Heart right ventricle (tissue), 16 donors: ENCODE measurements at regions not wholly inside any gene's neighbourhood (a gene's known extent, or its start where the extent isn't known, plus 50 kb on each side); places are given as distances from the start of the nearest gene placed in this dataset.

Experiments
- ATAC-seq, 8 donors: fragments of 200-7000 bp; cut with Tn5 transposase; one replicate each; pipeline ENCODE4 v1.9.1; 2020; ENCODE audit warnings: mild to moderate bottlenecking in 8 of 8, moderate library complexity in 8 of 8, moderate number of reproducible peaks in 1 of 8
- DNase-seq, 2 donors: peaks; one replicate each; pipeline ENCODE4 v3.0.0-alpha.2; 2020
- H3K27ac ChIP-seq, 10 donors: fragments of 200-600 bp; sonication (generic) in 2 of 10; one replicate each; pipeline versions ENCODE4 v1.5.0 to v1.8.0; 2020 to 2022; ENCODE audit warnings: mild to moderate bottlenecking in 3 of 10
- H3K27me3 ChIP-seq, 7 donors: fragments of 200-600 bp; one replicate each; pipeline ENCODE4 v1.8.0; 2021 to 2022; ENCODE audit warnings: mild to moderate bottlenecking in 2 of 7
- H3K36me3 ChIP-seq, 9 donors: fragments of 200-600 bp; sonication (generic) in 1 of 9; one replicate each; pipeline versions ENCODE4 v1.5.0 to v1.8.0; 2020 to 2022; ENCODE audit warnings: mild to moderate bottlenecking in 2 of 9
- H3K4me1 ChIP-seq, 9 donors: fragments of 200-600 bp; sonication (generic) in 1 of 9; one replicate each; pipeline versions ENCODE4 v1.5.0 to v1.8.0; 2020 to 2022; ENCODE audit warnings: mild to moderate bottlenecking in 4 of 9
- H3K4me3 ChIP-seq, 10 donors: fragments of 200-600 bp; sonication (generic) in 2 of 10; one replicate each; pipeline versions ENCODE4 v1.5.0 to v1.8.0; 2020 to 2022; ENCODE audit warnings: mild to moderate bottlenecking in 7 of 10, moderate library complexity in 2 of 10
- H3K9me3 ChIP-seq, 11 donors: fragments of 200-600 bp in 10 of 11; sonication (generic) in 2 of 11; one replicate each; pipeline versions ENCODE4 v1.5.0 to v1.8.0; 2013 to 2022; ENCODE audit warnings: mild to moderate bottlenecking in 2 of 11, control low read depth in 1 of 11, moderate library complexity in 1 of 11
- WGBS, 2 donors: extraction: QIAGEN DNeasy Blood & Tissue Kit; methylation state at CpG; one replicate each; pipeline ENCODE4 v1.1.7; 2013; ENCODE audit warnings: inconsistent platforms in 1 of 2; 5-methylcytosine and 5-hydroxymethylcytosine counted together
- intact Hi-C, 10 donors: fragments of 100-400 bp; cut with DNase I; formaldehyde crosslinking; loops; one replicate each; pipeline versions ENCODE4 v1.11.1 to v1.14.2; 2022
- TF ChIP-seq, protein P1 (sequence below), 9 donors: fragments of 200-600 bp; sonication (generic) in 2 of 9; IDR thresholded peaks; one replicate each; pipeline versions ENCODE4 v1.5.0 to v1.8.0; 2021 to 2022; ENCODE audit warnings: antibody characterized with exemption in 9 of 9, mild to moderate bottlenecking in 5 of 9, moderate library complexity in 1 of 9
- donor health status: Arrhythmogenic right ventricular cardiomyopathy.
- donor health status: ischemic (EF 13 %, LVEDD 7.1; RV severe dilation, severe dysfunction).
- donor health status: healthy with polysubstance abuse.
- donor health status: DM: no; HTN: yes; CAD: no.
- donor health status: DM: no; HTN: no; CAD: no.
- donor health status: ischemic (EF 25% LVEDD 6.9; RV normal size, moderate dysfunction).
- donor health status: ischemic (EF 25% LVEDD 5.7; RV mildly dilated, moderate dysfunction).
- donor health status: healthy.
- donor health status: DM: yes; HTN: yes; CAD: no.
- donor health status: Ischemic cardiomyopathy.
- donor health status: ischemic (EF 35%, LVEDD 5.7; RV mildly dilated, moderate dysfunction).
- donor health status: nonischemic (EF 11% LVEDD 7.7; RV severe dilation, severe dysfunction).
- donor health status: DM: yes; HTN: yes; CAD: no.
- donor health status: PGD.
- donor health status: ischemic (EF 29% LVEDD 5.4; RV normal size, mild dysfunction).
- donor health status: nonischemic (EF 23%, LVEDD 6.1; RV moderate dilation, normal function).

DNA sequence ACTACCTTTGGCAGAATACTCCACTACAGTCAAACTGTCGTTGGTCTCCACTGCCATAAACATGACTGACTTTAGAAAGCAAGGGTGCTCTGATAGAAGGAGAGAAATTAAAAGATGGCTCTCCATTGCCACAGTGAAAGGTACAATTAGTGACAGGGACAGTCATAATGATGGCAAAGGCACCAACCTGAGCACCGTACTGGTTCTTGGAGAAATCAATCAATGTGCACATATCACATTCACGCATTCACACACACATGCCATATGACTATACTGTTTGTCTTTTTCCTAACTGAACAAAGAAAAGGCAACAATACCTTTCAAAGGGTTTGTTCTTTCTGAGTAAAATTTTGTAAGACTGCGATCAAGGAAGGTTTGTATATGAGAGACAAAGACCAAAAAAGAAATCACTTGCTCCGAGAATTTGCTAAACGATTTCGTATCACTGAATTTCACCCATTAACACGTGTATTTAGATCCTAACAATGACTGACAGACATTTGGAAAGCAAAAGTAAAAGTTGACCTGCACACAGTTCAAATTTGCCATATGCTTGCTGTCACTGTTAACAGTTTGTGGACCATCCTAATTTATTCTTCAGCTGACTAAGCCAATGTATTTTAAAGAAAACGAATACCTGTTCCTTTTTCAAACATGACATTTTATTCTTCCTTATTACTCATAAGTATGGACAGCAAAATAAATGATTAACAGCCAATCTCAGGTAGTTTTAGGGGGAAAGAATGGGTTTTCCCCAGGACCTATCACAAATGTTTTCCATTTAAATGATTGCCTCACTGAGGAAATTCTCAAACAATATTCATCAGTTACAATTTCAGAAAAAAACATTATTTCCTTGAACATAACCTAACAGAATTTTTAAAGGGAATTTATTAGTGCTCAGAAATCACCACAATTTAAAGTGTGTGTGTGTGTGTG is 644.4 kb downstream of the ZEB2 start:
- Histone ChIP-seq H3K4me1 (no peaks in the 10 kb centered on the region), H3K27me3 (no peaks in the 10 kb centered on the region), H3K27ac (no peak overlapping the region), H3K4me3 (no peak overlapping the region), H3K9me3 (peaks cover 0 to 30% (median 4%) of the 10 kb centered on the region in 11 donors), H3K36me3 (no peaks in the 10 kb centered on the region)
- intact Hi-C loops = no loop called here
- WGBS, 2 donors = 82 to 87% methylated on average over 9 of the region's 9 CpGs
- ATAC-seq (no peak), DNase-seq (no peak)
- TF ChIP-seq, protein P1, sequence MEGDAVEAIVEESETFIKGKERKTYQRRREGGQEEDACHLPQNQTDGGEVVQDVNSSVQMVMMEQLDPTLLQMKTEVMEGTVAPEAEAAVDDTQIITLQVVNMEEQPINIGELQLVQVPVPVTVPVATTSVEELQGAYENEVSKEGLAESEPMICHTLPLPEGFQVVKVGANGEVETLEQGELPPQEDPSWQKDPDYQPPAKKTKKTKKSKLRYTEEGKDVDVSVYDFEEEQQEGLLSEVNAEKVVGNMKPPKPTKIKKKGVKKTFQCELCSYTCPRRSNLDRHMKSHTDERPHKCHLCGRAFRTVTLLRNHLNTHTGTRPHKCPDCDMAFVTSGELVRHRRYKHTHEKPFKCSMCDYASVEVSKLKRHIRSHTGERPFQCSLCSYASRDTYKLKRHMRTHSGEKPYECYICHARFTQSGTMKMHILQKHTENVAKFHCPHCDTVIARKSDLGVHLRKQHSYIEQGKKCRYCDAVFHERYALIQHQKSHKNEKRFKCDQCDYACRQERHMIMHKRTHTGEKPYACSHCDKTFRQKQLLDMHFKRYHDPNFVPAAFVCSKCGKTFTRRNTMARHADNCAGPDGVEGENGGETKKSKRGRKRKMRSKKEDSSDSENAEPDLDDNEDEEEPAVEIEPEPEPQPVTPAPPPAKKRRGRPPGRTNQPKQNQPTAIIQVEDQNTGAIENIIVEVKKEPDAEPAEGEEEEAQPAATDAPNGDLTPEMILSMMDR (IDR thresholded peaks at IDR 0.05) = no peak

DNA sequence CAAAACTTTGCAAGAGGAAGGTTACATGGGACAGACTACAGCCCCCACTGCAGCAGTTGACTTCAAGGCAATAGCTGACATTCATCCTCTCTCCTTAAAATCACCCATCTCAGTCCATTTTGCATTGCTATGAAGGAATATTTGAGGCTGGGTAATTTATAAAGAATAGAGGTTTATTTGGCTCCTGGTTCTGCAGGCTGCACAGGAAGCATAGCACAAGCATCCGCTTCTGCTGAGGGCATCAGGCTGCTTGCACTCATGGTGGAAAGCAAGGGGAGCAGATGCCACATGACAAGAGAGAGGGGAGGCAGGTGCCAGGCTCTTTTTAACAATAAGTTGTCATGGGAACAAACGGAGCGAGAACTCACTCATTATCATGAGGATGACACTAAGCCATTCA is 646.0 kb downstream of the ZEB2 start:
- ATAC-seq (no peak), DNase-seq (no peak)
- Histone ChIP-seq H3K4me3 (no peak overlapping the region), H3K27ac (no peak overlapping the region), H3K27me3 (no peaks in the 10 kb centered on the region), H3K36me3 (no peaks in the 10 kb centered on the region), H3K4me1 (no peaks in the 10 kb centered on the region), H3K9me3 (peaks cover 0 to 46% (median 14%) of the 10 kb centered on the region in 11 donors)
- 98 to 99% methylated on average over 3 of the region's 3 CpGs for WGBS, 2 donors
- TF ChIP-seq, protein P1 (IDR thresholded peaks at IDR 0.05) = no peak
- intact Hi-C loops = no loop called here

DNA sequence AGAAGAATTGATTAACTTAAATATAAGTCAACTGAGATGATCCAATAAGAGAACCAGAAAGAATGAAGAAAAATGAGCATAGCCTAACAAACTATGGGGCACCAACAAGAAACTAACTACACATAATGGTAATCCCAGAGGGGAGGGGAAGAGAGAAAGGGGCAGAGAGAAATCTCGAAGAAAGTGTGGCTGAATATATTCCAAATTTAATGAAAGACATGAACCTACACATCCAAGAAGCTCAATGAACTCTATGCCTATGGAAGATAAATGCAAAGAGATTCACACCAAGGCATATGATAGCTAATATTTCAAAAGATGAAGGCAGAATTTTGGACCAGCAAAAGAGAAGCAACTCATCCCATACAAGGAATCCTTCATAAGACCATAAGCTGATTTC is 649.2 kb downstream of the ZEB2 start:
- Histone ChIP-seq H3K4me1 (no peaks in the 10 kb centered on the region), H3K27ac (no peak overlapping the region), H3K27me3 (no peaks in the 10 kb centered on the region), H3K4me3 (no peak overlapping the region), H3K9me3 (peaks cover 0 to 61% (median 14%) of the 10 kb centered on the region in 11 donors), H3K36me3 (no peaks in the 10 kb centered on the region)
- DNase-seq (no peak), ATAC-seq (no peak)
- TF ChIP-seq, protein P1 (IDR thresholded peaks at IDR 0.05) = no peak
- intact Hi-C loops = no loop called here
- 93 to 96% methylated on average over 1 of the region's 1 CpG for WGBS, 2 donors

DNA sequence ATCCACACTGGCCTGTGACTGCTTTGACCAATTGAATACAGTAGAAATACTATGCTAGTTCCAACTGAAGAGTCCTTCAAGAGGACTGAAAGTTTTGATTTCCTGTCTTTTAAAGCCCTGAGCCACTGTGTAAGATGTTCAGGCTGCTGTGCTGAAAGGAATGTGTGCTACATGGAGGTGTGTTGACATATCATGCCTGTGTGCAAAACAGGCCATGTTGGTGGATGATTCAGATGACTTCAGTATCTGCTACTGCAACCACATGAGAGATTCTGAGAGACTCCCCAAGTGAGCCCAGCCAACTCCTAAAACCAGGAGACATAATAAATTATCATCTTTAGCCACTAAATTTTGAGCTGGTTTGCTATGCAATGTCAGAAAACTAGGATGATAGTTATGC is 662.9 kb downstream of the ZEB2 start:
- H3K4me1 ChIP-seq = no peaks in the 10 kb centered on the region
- TF ChIP-seq, protein P1 (IDR thresholded peaks at IDR 0.05) = no peak
- H3K36me3 ChIP-seq = no peaks in the 10 kb centered on the region
- intact Hi-C loops = no loop called here
- H3K27me3 ChIP-seq = no peaks in the 10 kb centered on the region
- DNase-seq = no peak
- ATAC-seq = no peak
- no peak overlapping the region for H3K4me3 ChIP-seq
- no peaks in the 10 kb centered on the region for H3K9me3 ChIP-seq
- no peak overlapping the region for H3K27ac ChIP-seq
